Gastroesophageal sphincter (tissue), 3 donors: ENCODE measurements at regions not wholly inside any gene's neighbourhood (a gene's known extent, or its start where the extent isn't known, plus 50 kb on each side); places are given as distances from the start of the nearest gene placed in this dataset.
"Not testable (repeated sequence)": the region's sequence is repeated elsewhere in the genome, so short reads cannot be mapped to it uniquely, and the experiment has no call there.

Source experiments
- EP300 ChIP-seq: sonication (generic); formaldehyde crosslinking; IDR thresholded peaks from one replicate; pipeline ENCODE4 v1.6.1; 2017; ENCODE audit warnings: antibody characterized with exemption, mild to moderate bottlenecking
- POLR2A ChIP-seq, 2 donors: fragments of 450-650 bp; IDR thresholded peaks; one replicate each; pipeline ENCODE4 v1.6.1; 2017; ENCODE audit warnings: antibody characterized with exemption in 2 of 2, mild to moderate bottlenecking in 2 of 2, moderate library complexity in 1 of 2
- POLR2AphosphoS5 ChIP-seq: sonication (generic); formaldehyde crosslinking; IDR thresholded peaks from one replicate; pipeline ENCODE4 v1.6.1; 2017; ENCODE audit warnings: antibody characterized with exemption
- TF ChIP-seq, protein P1 (sequence below), 4 experiments: fragments of 200-600 bp in 2 of 4; fragments of 450-650 bp in 2 of 4; sonication (generic) in 1 of 4; IDR thresholded peaks; one replicate each; pipeline ENCODE4 v1.5.1; 2017 to 2019; ENCODE audit warnings: antibody characterized with exemption in 4 of 4, mild to moderate bottlenecking in 2 of 4, moderate library complexity in 2 of 4

DNA sequence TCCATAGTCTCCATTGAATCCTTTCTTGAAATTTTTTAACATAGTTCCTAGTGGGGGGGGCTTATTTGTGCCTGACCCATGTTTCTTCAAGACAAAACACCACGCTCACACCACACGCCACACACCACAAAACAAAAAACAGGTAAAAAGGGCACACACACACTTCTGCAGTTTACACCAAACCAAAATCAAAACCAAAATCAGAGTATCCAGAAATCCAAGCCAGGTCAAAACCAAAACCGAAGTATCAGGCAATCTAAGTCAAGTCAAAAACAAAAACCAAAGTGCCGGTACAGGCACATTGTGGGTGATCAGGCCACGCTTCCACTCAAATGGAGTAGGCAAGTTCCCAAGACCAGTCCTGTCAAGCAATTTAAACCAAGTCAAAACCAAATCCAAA, 158.6 kb downstream of the PPIAL4G start:
- TF ChIP-seq, protein P1, sequence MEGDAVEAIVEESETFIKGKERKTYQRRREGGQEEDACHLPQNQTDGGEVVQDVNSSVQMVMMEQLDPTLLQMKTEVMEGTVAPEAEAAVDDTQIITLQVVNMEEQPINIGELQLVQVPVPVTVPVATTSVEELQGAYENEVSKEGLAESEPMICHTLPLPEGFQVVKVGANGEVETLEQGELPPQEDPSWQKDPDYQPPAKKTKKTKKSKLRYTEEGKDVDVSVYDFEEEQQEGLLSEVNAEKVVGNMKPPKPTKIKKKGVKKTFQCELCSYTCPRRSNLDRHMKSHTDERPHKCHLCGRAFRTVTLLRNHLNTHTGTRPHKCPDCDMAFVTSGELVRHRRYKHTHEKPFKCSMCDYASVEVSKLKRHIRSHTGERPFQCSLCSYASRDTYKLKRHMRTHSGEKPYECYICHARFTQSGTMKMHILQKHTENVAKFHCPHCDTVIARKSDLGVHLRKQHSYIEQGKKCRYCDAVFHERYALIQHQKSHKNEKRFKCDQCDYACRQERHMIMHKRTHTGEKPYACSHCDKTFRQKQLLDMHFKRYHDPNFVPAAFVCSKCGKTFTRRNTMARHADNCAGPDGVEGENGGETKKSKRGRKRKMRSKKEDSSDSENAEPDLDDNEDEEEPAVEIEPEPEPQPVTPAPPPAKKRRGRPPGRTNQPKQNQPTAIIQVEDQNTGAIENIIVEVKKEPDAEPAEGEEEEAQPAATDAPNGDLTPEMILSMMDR (IDR thresholded peaks at IDR 0.05): not testable (repeated sequence)
- TF ChIP-seq POLR2A (IDR thresholded peaks at IDR 0.05); POLR2AphosphoS5; EP300: not testable (repeated sequence)
